RCC 7860 (cell line): ENCODE measurements at regions not wholly inside any gene's neighbourhood (a gene's known extent, or its start where the extent isn't known, plus 50 kb on each side); places are given as distances from the start of the nearest gene placed in this dataset.
A peak's percentile ranks its signal among the peaks of the same experiment; 100 is the strongest.

Experiments
- DNase-seq: peaks from one replicate; pipeline ENCODE4 v3.0.0-alpha.2; 2015; ENCODE audit warnings: low spot score
- FAIRE-seq: peaks from 2 replicates; lab custom pipeline; 2012; peaks lifted over from hg19 to GRCh38; lab: Jason Lieb, UNC

GRCh38 chr1:60988891-60989290, 93.5 kb upstream of the NFIA start:
- DNase-seq: no peak
- FAIRE-seq: no peak

- DNase-seq: no peak
- no peak for FAIRE-seq
These were observed 94.5 kb upstream of the NFIA start for GRCh38 chr1:60987904-60988303.

GRCh38 chr1:60984062-60984799, 98.1 kb upstream of the NFIA start:
- FAIRE-seq: no peak

GRCh38 chr1:60983701-60984061, 98.7 kb upstream of the NFIA start:
- no peak for FAIRE-seq
- DNase-seq: no peak

More at GRCh38 chr1:60984062-60984799, 98.1 kb upstream of the NFIA start:
- DNase-seq: no peak

- DNase-seq: no peak
- no peak for FAIRE-seq
These were observed 99.8 kb upstream of the NFIA start for GRCh38 chr1:60982539-60982938.

GRCh38 chr1:60981357-60981756, 101.0 kb upstream of the NFIA start:
- DNase-seq (no peak), FAIRE-seq (no peak)

- FAIRE-seq (no peak), DNase-seq (peak; percentile 18)
These were observed 103.7 kb upstream of the NFIA start for GRCh38 chr1:60978421-60979357.

- DNase-seq (no peak), FAIRE-seq (peak; percentile 17)
These were observed 104.7 kb upstream of the NFIA start for GRCh38 chr1:60977661-60978060.

GRCh38 chr1:60974524-60975372, 107.6 kb upstream of the NFIA start:
- FAIRE-seq (no peak), DNase-seq (no peak)

GRCh38 chr1:60973668-60974067, 108.7 kb upstream of the NFIA start:
- DNase-seq (no peak), FAIRE-seq (no peak)

- FAIRE-seq (peak; percentile 73), DNase-seq (peak; percentile 76)
These were observed 109.5 kb upstream of the NFIA start for GRCh38 chr1:60972841-60973364.

GRCh38 chr1:60971330-60971729, 111.0 kb upstream of the NFIA start:
- no peak for DNase-seq
- no peak for FAIRE-seq

GRCh38 chr1:60969971-60970509, 112.3 kb upstream of the NFIA start:
- no peak for FAIRE-seq
- no peak for DNase-seq

- DNase-seq: no peak
- no peak for FAIRE-seq
These were observed 117.0 kb upstream of the NFIA start for GRCh38 chr1:60965280-60965854.

GRCh38 chr1:60963167-60963940, 119.0 kb upstream of the NFIA start:
- DNase-seq (no peak), FAIRE-seq (no peak)

GRCh38 chr1:60960891-60961461, 121.4 kb upstream of the NFIA start:
- FAIRE-seq (no peak), DNase-seq (peak; percentile 49)

- no peak for DNase-seq
- no peak for FAIRE-seq
These were observed 122.7 kb upstream of the NFIA start for GRCh38 chr1:60959701-60960100.

GRCh38 chr1:60958001-60958400, 124.4 kb upstream of the NFIA start:
- no peak for FAIRE-seq
- DNase-seq: no peak

- FAIRE-seq (no peak), DNase-seq (no peak)
These were observed 125.8 kb upstream of the NFIA start for GRCh38 chr1:60956520-60956919.
